ENCODE measurements at regions not wholly inside any gene's neighbourhood (a gene's known extent, or its start where the extent isn't known, plus 50 kb on each side); places are given as distances from the start of the nearest gene placed in this dataset.

DNA sequence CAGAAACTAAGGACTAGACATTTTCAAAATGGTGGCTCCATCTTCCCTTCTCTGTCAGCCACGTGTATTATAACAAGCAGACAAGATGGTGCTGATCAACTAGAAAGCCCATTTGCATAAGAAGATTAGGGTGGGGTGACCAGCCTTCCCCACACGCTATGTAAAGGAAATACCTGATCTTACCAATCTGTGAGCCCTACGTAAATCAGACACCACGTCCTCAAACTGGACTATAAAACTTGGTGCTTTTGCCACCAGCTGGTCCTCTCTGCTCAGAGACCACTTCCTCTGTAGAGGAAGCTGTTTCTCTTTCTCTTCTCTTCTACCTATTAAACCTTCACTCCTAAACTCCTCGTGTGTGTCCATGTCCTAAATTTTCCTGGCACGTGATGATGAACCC is 101.1 kb upstream of the PLEKHG7 start:
- TF ChIP-seq, protein P1, sequence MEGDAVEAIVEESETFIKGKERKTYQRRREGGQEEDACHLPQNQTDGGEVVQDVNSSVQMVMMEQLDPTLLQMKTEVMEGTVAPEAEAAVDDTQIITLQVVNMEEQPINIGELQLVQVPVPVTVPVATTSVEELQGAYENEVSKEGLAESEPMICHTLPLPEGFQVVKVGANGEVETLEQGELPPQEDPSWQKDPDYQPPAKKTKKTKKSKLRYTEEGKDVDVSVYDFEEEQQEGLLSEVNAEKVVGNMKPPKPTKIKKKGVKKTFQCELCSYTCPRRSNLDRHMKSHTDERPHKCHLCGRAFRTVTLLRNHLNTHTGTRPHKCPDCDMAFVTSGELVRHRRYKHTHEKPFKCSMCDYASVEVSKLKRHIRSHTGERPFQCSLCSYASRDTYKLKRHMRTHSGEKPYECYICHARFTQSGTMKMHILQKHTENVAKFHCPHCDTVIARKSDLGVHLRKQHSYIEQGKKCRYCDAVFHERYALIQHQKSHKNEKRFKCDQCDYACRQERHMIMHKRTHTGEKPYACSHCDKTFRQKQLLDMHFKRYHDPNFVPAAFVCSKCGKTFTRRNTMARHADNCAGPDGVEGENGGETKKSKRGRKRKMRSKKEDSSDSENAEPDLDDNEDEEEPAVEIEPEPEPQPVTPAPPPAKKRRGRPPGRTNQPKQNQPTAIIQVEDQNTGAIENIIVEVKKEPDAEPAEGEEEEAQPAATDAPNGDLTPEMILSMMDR (IDR thresholded peaks at IDR 0.05), result no peak
- no peak for TF ChIP-seq POLR2A (IDR thresholded peaks at IDR 0.05)

Data from thyroid gland (tissue), 4 donors.